Breast epithelium (tissue), 3 donors: ENCODE measurements at regions not wholly inside any gene's neighbourhood (a gene's known extent, or its start where the extent isn't known, plus 50 kb on each side); places are given as distances from the start of the nearest gene placed in this dataset.

ENCODE experiments used
- POLR2A ChIP-seq: fragments of 450-650 bp; IDR thresholded peaks from one replicate; pipeline ENCODE4 v1.6.1; 2016; ENCODE audit warnings: antibody characterized with exemption, mild to moderate bottlenecking, moderate library complexity
- TF ChIP-seq, protein P1 (sequence below), 3 donors: fragments of 450-650 bp; IDR thresholded peaks; one replicate each; pipeline ENCODE4 v1.5.1; 2016 to 2017; ENCODE audit warnings: antibody characterized with exemption in 3 of 3, mild to moderate bottlenecking in 3 of 3, moderate library complexity in 3 of 3

- TF ChIP-seq, protein P1, sequence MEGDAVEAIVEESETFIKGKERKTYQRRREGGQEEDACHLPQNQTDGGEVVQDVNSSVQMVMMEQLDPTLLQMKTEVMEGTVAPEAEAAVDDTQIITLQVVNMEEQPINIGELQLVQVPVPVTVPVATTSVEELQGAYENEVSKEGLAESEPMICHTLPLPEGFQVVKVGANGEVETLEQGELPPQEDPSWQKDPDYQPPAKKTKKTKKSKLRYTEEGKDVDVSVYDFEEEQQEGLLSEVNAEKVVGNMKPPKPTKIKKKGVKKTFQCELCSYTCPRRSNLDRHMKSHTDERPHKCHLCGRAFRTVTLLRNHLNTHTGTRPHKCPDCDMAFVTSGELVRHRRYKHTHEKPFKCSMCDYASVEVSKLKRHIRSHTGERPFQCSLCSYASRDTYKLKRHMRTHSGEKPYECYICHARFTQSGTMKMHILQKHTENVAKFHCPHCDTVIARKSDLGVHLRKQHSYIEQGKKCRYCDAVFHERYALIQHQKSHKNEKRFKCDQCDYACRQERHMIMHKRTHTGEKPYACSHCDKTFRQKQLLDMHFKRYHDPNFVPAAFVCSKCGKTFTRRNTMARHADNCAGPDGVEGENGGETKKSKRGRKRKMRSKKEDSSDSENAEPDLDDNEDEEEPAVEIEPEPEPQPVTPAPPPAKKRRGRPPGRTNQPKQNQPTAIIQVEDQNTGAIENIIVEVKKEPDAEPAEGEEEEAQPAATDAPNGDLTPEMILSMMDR (IDR thresholded peaks at IDR 0.05) = no peak
- no peak for TF ChIP-seq POLR2A
Measured at GRCh38 chr7:18166002-18166401, 138.4 kb upstream of the PRPS1L1 start.
